GM19395 (cell line): ENCODE measurements at regions not wholly inside any gene's neighbourhood (a gene's known extent, or its start where the extent isn't known, plus 50 kb on each side); places are given as distances from the start of the nearest gene placed in this dataset.
A peak's percentile ranks its signal among the peaks of the same experiment; 100 is the strongest.
"Not testable (repeated sequence)": the region's sequence is repeated elsewhere in the genome, so short reads cannot be mapped to it uniquely, and the experiment has no call there.

Experiments used
- ATAC-seq: cut with Tn5 transposase; IDR thresholded peaks from one replicate; pipeline ENCODE4 v1.9.1; 2021; ENCODE audit warnings: mild to moderate bottlenecking, moderate library complexity; ENCODE audit not compliant: unreplicated experiment

DNA sequence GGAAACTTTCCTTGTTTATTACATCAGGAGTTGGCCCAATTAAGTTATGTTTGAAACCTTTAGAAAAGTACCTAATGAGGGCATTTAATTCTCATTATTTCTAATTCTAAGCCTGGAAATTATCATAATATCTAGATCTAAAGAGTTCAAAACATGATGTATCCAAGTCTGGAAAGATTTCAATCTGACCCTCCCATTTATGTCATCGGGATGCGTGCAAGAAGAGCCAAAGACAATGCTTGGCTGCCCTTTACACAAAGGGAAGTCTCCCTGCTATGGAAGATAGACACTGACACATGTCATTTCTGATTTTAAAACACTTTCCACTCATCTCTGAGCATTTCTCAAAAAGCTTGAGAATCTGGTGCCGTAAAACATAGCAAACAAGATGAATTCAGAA, 222.4 kb downstream of the ANTXR2 start:
- no peak for ATAC-seq

- no peak for ATAC-seq
Observed at GRCh38 chr4:79848329-79848728, 224.7 kb downstream of the ANTXR2 start.

- ATAC-seq, result no peak
Observed at GRCh38 chr4:79847411-79847810, 225.6 kb downstream of the ANTXR2 start.

DNA sequence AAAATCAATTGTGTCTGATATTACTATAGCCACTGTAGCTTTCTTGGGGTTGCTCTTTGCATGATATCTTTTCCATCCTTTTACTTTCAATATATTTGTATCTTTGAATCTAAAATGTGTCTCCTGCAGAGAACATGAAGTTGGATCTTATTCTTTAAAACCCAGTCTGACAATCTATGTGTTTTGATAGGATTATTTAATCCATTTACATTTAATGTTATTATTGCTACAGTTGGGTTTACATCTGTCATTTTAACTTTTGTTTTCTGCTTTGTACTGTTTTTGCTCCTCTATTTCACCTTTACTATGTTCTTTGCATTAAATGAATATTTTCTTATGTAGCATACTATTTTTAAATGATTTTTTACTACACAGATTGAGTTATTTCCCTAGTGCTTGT, 230.9 kb downstream of the ANTXR2 start:
- ATAC-seq, result no peak

GRCh38 chr4:79833857-79834256, 239.2 kb downstream of the ANTXR2 start:
- ATAC-seq, result no peak

DNA sequence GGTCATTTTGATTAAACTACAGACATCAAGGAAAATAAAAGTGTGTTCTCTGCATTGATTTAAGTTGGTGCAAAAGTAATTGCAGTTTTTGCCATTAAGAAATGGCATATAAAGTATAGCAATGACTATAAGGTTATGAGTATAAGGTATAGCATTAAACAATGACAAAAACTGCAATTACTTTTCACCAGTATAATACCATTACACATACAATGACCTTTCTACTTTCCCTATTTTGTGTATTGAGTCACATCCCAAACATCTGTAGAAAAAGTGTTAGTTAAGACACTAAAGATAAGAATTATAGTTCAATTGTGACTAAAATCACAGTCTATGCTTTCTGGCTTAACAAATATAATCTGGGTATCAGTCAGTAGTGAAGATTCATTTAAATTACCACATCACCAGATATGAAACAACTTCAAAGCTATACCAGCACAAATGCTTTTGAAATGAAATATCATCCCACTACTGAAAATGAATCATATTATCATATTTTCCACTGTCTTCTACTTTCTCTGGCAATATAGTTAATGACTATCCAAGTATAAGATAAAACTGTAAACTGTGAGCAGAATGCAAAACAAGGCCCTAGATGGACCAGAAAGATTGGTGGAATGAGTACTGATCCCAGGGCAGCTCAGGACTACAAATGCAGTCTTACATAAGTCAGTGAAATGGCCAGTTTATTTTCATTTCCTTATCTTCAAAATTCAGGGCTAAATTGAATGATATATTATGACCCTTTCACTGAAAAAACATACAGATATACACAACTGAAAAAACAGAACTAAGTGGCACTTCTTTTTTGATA, 241.1 kb downstream of the ANTXR2 start:
- no peak for ATAC-seq

DNA sequence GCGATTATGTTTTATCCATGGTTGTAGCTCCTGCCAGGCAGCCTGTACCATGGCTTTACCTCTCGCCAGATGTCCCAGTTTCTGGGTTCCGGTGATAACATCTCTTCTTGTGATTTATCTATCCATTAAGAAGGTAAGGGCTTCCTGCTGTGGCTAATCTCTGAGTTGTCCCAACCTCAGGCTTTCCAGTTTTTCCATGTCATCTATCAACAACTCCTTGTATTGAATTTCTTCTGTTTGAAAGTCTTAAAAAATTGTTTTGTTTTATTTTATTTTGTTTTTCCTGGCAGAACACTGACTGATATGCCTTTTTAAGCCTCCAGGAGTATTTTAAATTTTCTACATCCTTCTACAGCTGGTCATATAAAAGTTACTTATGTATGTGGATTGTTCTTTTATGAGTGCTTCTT, 241.9 kb downstream of the ANTXR2 start:
- ATAC-seq, result no peak

DNA sequence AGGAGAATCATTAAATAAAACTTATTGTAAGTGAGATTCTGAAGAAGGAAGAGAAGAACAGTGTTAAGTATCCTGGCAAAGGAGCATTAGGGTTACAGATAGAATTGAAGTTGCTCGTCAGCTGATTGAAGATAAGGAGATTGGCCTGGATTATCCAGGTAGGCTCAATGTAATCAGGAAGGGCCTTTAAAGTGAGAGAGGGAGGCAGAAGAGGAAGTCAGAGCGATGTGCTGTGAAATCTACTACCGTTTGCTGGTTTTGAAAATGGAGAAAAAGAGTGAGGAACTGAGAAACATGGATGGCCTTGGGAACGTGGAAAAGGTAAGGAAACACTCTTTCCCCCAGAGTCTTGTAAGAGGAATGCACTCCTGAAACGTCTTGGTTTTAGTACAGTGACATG, 245.7 kb downstream of the ANTXR2 start:
- ATAC-seq, result no peak

- ATAC-seq, result no peak
Observed at GRCh38 chr4:79823148-79823763, 249.8 kb downstream of the ANTXR2 start.

GRCh38 chr4:79820427-79820826, 252.6 kb downstream of the ANTXR2 start:
- ATAC-seq, result no peak

DNA sequence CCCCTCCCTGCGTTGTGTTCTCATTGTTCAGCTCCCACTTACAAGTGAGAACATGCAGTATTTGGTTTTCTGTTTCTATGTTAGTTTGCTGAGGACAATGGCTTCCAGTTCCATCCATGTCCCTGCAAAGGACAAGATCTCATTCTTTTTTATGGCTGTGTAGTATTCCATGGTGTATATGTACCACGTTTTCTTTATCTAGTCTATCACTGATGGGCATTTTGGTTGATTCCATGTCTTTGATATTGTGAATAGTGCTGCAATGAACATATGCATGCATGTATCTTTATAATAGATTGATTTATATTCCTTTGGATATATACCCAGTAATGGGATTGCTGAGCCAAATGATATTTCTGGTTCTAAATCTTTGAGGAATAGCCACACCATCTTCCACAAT, 265.1 kb downstream of the ANTXR2 start:
- ATAC-seq, result not testable (repeated sequence)

GRCh38 chr4:79798047-79798446, 275.0 kb downstream of the ANTXR2 start:
- no peak for ATAC-seq

GRCh38 chr4:79796948-79797347, 276.1 kb downstream of the ANTXR2 start:
- ATAC-seq, result no peak

GRCh38 chr4:79788884-79789283, 284.1 kb downstream of the ANTXR2 start:
- no peak for ATAC-seq

DNA sequence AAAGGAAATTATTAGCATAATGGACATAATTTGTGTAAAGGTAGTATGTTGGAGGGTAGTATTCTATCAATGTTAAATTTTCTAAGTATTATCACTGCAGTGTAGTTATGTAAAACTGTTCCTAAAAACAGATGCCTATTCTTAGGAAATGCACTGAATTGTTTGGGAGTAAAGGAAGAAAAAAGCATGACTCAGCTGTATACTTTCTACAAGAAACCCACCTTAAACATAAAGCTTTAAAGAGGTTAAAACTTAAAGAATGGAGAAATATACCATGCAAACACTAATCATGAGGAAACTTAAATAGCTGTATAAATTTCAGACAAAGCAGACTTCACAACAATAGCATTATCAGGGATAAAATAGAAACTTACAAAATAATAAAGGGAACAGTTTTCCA, 292.9 kb downstream of the ANTXR2 start:
- no peak for ATAC-seq

- no peak for ATAC-seq
Observed at GRCh38 chr4:79772510-79772909, 300.5 kb downstream of the ANTXR2 start.

- no peak for ATAC-seq
Observed at GRCh38 chr4:79764120-79764519, 308.9 kb downstream of the ANTXR2 start.

DNA sequence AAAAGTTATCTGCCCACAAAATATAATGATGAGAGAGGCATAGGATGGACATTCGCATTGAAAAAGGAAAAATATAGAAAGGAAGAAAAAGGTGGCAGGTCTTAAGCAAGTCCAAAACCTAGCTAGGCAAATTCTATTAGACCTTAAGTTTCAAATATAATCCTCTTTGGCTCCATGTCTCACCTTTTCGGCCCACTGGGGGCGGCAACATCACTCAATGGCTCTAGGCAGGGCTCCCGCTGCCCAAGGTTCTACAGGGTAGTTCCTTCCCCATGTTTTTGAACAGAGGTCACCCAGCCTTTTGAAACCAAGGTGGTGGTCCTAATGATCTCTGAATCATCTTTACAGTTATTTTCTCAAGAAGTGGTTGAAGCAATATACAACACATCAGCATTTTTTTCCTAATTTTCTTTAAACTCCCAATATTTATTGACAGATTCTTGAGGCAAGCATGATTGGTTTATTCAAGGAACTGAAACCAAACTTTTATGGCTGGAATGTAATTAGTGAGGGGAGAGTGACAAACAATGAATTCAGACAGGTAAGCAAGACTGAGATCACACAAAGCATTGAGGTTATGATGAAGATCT, 309.4 kb downstream of the ANTXR2 start:
- ATAC-seq, result no peak

DNA sequence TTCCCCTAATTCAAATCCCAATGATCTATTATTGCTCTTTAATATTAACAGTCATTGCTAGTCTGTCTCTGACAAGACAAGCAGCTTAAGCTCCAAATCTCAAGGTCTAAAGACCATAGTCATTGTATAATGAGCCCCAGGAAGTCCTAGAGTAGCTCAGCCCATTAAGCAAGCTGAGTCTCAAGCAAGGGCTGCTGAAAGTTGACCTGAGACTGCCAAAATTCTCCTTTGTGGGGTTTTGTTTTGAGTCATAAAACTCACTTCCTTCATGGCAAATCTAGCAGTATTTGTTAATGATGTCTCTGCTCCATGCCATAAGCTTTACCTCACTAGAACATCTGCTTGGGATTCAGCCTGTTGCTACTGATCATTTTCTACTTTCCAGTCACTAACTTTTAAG, 313.2 kb downstream of the ANTXR2 start:
- peak; percentile 59 for ATAC-seq

GRCh38 chr4:79757600-79757999, 315.4 kb downstream of the ANTXR2 start:
- ATAC-seq, result no peak

- no peak for ATAC-seq
Observed at GRCh38 chr4:79756140-79756895, 316.7 kb downstream of the ANTXR2 start.
